GM19372 (cell line): ENCODE measurements at regions not wholly inside any gene's neighbourhood (a gene's known extent, or its start where the extent isn't known, plus 50 kb on each side); places are given as distances from the start of the nearest gene placed in this dataset.
"Not testable (repeated sequence)": the region's sequence is repeated elsewhere in the genome, so short reads cannot be mapped to it uniquely, and the experiment has no call there.

ENCODE experiments used
- ATAC-seq: cut with Tn5 transposase; IDR thresholded peaks from one replicate; pipeline ENCODE4 v1.9.1; 2021; ENCODE audit warnings: mild to moderate bottlenecking, low read depth, moderate library complexity; ENCODE audit not compliant: unreplicated experiment

DNA sequence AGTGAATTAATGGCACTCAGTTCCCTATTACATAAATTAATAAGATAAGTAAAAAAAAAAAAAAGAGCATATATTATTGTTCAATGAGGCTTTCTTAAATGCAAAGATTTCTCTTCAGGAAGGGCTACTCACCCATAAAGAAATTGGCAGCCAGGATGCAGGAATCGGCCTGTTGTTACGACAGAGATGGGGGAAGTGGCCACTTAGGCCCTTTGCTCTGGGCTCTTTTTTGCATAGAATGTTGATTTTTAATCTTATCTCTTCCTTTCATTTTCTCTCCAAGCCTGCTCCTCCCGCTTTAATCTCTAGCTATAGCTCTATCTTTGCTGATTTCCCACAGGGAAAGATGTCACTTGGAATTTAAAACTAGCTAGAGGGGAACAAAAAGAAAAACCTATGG is 391.8 kb upstream of the CRIM1 start:
- ATAC-seq, result no peak

DNA sequence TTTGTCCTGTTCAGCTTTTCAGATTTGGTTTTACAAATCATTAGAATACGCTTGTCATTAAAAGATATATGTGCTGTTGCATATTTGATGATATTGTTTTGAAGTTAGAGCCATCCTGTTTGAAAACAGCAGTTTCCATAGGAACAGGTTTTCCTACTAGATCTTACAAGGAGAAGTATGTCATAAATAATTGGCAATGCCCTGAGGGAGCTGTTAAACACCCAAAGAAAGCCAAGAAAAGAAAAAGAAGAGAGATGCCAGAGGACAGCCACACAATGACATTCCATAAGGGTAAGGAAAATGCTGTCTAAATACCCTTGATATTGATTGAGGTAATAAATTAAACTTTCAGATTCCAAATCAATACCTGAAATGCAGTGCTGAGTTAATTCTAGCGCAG is 392.2 kb upstream of the CRIM1 start:
- ATAC-seq, result no peak

DNA sequence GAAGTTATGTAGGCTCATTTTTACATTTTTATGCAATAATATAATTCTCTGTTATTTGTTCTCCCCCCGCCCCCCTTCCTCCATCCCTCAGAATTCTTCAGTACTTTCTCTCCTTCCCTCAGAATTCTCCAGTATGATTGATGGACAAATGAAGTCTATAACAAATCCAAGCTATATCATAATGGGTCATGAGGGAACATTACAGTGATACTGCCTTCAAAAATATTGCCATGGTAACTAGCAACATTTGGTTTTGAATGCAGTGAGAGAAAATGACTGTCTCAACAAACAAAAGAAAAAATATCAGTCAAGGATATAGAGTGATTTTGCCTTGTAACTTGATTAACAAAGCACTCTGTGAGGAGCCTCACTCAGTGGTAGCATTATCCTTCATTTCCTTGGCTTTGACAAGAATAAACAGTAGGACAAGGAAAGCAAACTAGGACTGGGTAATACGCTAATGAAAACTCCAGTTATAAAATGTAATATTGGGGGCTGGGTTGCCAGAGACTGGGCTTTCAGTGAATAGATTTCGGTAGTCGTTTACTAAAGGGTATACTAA is 392.9 kb upstream of the CRIM1 start:
- ATAC-seq, result no peak

DNA sequence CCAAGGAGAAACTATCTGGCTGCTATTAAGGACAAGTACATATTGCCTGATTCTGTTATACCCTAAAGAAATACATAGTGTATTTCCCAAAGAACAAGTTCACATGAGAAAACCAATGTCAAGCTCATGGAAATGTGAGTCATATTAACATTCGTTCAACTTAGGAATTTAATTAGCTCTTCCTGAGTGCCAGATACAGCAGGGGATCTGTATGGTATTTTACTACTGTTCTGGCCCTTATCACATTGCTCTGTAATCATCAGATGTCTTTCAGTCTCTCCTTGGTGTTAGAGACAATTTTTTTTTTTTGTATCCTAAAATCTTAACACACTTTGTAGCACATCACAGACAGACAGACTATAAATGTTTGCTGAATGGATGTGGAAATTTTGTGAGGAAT is 395.0 kb upstream of the CRIM1 start:
- ATAC-seq, result no peak

DNA sequence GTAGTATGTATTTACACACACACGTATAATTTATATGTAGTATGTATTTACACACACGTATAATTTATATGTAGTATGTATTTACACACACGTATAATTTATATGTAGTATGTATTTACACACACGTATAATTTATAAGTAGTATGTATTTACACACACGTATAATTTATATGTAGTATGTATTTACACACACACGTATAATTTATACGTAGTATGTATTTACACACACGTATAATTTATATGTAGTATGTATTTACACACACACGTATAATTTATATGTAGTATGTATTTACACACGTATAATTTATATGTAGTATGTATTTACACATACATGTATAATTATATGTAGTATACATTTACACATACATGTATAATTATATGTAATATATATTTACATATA is 398.5 kb upstream of the CRIM1 start:
- not testable (repeated sequence) for ATAC-seq

DNA sequence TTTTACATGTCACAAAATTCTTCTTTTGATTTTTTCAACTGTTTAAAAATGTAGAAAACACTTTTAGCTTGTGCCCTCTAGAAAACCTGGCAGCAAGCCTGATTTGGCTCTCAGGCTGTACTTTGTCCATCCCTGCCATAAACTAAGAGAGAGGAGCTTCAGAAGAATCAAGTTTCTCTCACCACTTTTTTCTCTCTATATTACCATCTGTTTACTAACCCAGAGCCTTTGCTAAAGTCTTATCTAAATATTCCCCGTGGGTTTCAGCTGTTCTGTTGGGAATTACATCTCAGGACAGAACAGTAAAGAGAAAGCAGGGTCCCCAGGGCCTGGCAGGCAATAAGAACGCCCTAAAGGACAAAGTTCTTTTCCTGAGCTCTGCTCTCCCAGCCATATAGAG is 409.1 kb upstream of the CRIM1 start:
- ATAC-seq, result no peak

DNA sequence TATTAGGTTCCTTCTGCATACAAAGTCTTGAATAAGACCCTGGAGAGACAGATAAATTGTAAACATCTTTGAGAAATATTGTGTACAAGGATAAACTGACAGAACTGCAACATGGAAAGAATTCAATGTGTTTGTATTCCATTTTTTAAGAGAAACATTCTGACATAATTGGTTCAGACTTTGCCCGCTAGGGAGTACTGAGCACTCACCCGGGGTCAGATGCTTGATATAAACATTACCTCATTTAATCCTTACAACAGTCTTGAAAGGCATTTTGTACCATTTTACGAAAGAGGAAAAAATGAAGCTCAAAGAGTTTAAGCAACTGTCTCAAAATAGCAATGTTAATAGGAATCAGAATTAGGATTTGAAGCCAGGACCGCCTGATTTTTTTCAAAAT is 416.7 kb upstream of the CRIM1 start:
- ATAC-seq, result no peak

DNA sequence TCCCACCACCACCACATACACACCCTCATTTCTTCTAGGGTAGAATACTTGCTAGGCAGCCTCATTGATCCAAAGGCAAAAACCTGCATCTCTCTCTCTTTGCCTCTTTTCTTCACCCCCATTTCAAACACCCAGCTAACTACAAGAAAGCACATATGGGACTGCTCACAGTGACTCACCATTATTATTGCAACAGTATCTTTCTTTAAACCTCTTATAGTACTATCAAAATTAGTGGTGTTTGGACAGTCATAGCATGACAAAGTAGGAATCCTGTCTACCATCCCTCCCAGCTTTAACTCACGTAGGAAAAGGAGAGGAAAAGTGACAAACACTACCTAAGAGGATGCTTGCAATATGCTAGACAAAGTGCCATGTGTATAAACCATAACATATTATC is 422.5 kb upstream of the CRIM1 start:
- no peak for ATAC-seq

DNA sequence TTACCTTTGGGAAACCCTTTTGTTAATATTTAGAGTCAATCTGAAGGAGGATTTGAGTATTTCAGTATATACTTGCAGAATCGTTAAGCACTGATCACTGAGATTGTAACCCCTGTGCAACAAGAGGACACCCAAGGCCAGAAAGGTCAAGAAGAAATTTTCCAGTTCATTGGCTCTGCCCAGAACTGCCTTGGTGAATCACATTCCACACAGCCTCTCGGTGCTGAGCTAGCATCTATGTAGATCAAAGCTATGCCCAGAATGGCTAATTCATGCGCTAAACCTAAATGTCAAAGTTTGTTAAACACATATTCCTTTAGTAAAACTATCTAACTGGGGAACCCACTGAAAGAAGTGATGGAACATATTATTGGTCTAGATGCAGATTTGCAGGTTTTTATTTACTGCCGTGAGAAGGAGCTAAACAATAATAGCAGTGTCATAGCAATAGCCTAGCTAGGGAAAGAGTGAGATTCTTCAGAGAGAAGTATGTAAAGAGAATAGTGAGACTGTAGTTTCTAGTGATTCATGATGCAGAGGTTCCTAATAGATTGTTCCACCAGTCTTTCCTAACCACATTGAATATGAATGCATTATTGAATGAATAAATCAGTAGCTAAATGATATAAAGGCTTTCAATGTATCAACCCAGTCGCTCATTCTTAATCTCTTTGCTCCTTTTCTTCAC is 423.2 kb upstream of the CRIM1 start:
- no peak for ATAC-seq

DNA sequence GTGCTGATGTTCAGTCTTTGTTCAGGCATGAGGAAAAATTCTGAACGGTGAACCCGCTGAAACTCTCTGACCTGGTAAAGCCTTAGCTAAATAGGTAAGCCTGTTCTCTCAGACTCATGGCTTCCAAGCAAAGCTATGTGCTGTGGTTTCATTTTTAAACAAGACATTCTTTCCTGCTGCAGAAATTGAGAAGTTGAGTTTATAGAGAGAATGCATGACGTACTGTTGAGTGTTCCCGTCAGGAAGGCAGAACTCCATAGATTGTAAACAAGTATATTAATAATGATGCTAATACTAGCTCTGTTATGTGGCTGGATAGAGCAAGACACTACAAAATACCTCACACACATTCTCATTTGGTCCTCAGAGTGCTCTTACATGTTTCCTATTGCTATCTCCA is 424.0 kb upstream of the CRIM1 start:
- no peak for ATAC-seq

DNA sequence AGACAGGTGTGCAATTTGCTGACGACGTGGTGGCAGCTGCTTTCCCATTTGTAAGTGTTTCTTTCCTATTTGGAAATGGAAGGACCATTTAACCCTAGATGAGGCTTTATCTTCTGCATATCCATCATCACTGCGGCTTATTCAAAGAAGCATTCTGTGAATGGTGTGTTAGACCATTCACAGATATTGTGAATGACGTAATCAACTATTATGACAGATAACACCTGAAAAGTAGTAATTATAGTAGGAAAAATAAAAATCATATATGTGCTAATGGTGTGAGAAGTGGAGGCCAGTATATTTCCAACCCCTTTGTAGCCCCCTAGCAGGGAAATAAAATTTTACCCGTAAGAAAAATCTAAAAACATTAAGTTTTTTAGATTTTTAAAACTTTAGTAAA is 424.5 kb upstream of the CRIM1 start:
- ATAC-seq, result no peak

DNA sequence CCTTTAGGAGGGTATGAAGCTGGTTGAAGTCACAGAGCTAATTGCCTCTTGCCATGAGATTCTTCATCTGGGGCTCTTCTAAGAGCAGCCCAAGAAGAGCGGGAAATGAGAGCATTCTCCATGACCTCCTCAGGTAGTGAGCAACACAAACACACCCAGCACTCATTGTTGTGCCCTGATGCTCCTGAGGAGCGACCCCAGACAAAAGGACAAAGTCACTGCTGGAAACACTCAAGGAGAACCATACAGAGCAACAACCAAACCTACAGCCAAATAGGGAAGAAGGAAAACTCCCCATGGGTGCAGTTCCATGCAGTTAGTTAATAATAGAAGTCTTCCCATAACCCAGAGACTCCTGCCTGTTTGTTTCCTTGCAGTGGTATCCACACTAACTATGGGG is 426.0 kb upstream of the CRIM1 start:
- no peak for ATAC-seq

DNA sequence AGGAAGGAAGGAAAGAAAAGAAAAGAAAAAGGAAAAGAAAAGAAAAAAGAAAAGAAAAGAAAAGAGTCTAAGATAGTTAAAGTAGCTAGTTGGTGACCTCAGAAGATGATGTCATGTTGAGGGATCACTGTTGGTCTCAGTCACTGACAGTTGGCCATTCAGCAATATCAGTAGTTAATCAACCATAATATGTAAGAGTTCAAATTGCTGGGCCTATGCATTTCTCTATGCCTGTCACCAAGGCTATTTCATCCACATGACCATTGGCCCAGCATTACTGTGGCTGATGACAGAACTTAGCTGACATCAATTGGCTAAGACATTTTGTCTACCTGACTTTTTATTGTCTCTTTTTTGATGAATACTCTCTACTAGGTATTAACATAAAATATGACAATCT is 435.5 kb upstream of the CRIM1 start:
- ATAC-seq, result no peak

DNA sequence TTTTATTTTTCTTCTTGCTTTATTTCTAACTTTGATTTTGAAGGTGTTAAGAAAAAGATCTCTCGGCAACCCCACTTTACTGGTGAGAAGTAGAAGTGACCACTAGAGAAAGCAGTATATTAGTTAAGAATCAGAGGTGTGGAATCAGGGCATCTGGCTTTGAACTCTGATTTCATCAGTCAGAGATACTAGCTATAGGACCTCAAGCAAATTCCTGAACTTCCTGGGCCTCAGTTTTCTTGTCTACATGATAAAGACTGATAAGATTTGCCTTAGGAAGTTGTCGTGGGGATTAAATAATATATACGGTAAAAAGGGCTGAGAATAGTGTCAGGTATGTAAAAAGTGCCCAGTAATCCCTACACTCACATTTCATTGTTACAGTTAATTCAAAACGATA is 440.3 kb upstream of the CRIM1 start:
- ATAC-seq, result no peak

DNA sequence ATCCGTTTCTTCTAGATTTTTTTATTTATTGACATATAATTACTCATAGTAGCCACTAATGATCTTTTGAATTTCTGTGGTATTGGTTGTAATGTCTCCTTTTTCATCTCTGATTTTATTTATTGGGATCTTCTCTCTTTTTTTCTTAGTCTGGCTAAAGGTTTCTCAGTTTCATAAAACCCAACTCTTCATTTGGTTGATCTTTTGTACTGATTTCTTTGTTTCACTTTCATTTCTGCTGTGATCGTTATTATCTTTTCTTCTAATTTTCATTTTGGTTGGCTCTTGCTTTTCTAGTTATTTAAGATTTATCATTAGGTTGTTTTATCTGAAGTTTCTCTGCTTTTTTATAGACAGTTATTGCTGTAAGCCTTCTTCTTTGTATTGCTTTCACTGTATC is 463.6 kb upstream of the CRIM1 start:
- no peak for ATAC-seq

DNA sequence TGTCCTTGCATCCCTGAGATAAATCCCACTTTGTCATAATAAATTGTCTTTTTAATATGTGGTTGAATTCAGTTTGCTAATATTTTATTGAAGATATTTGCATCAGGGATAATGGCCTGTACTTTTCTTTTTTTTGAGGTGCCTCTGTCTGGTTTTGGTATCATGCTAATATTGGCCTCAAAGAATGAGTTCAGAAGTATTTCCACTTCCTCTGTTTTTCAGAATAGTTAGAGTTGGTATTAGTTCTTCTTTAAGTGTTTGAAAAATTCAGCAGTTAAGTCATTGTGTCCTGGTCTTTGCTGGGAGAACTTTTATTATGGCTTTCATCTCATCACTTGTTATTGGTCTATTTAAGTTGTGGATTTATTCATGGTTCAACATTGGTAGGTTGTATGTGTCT is 464.1 kb upstream of the CRIM1 start:
- no peak for ATAC-seq

DNA sequence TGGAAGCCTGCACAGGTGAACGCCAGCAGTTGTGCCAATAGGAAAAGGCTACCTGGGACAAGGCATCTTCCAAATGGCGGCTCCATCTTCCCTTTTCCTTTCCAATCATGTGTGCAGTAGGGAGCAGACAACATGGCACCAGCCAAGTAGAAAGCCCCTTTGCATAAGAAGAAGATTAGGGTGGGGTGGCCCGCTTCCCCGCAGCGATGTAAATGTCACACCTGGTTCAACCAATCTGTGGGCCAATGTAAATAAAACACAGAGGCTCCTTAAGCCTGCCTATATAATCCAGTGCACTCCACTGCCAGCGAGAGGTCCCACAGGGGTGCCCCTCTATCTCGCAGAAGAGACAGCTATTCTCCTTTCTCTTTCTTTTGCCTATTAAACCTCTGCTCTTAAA is 468.4 kb upstream of the CRIM1 start:
- no peak for ATAC-seq

DNA sequence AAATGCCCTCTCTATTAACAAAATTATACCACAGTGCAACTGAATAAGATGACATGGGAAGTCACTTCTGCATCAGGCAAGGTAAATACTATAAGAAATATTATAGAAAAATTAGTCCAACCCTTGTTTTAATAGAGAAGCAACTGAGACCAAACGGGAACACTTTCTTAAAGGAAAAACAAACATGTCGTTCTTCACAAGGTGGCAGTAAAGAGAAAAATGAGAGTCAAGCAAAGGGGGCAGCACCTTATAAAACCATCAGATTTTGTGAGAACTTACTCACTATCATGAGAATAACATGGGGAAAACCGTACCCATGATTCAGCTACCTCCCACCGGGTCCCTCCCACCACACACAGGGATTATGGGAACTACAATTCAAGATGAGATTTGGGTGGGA is 481.7 kb upstream of the CRIM1 start:
- ATAC-seq, result no peak

DNA sequence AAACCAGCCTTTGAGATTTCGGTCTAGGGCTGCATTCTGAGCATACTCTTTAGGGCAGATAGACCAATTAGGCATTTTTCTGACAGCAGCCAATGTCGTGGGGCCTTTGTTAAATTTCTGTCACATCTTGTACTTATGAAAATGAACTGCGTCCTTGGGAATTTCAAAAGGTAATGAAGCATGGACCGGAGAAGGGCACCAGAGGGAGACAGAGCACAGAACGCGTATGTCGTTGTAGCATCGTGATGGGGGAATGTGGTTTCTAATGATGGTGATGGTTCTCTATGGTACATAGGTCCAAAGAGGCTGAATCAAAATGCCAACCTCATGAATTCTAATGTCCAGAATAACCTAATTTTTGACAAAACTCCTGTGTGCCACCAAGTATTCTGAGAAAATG is 483.9 kb upstream of the CRIM1 start:
- ATAC-seq, result no peak

DNA sequence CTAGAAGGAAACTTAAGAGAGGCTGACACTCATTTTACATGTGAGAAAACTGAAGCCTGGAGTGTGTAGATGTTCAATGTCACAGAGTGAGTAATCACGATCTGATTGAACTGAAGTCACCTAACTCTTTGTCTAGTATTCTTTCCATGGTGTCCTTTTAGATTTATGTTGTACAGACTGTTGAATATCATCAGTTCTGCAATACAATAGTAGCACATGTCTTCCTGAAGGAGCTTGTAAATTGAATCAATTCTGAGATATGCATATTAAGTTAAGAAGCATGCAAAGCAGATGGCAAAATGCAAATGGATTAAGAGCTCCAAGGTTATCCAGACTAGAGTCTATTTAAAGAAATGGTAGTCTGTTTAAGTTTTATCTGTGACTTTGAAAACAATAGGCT is 484.9 kb upstream of the CRIM1 start:
- no peak for ATAC-seq

DNA sequence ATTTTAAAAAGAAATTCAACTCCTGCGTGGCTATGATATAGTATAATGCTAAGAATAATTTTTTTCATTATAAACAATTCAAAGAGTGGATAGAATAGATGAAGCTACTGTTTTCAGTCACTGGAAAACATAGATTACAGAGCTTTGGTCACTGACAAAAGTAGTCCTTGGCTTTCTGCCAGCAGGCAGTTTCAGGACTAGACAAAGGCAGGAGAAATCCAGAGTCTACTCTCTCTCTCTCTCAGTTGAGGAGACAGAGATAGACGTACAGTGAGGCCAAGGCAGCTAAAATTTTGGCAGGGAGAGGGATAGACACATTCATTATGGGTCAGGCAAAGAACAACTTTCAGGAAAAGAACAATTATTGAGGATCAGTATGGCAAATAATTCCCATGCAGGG is 491.4 kb upstream of the CRIM1 start:
- ATAC-seq, result no peak

DNA sequence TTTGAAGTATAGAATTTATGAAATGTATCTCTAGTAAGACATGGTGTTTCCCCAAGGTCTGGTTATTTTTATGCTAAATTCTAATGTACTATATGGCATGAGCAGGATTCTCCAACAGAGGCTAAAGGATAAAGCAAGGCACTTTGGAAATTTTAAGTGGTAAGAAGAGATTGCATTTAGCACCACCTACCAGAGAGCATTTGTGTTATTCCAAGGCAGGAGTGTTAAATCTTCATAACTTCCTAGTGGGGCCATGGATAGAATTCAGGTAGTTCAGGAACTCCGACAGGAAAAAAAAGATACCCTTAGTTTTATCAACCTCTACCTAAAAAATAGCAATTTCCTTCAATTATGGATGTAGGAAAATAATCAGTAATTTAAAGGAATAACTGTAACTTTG is 497.4 kb upstream of the CRIM1 start:
- no peak for ATAC-seq

DNA sequence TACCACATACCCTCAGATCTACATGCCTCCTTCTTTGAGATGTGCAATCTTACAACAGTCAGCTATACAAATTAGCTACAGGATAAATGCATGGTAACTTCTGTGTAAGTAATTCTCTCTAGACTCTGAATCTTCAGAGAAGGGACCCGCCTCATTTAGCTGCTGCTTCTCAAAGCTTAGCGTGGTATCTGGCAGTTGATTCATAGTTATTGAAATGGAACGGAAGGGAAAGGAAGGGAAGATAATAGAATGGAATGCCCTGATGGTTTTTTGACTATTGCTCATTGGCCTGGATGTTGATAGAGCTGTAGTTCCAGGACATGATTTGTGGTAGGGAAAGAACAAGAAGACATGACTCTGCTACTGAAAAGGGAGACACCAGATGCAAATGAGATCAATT is 498.1 kb upstream of the CRIM1 start:
- no peak for ATAC-seq
